ENCODE measurements at regions not wholly inside any gene's neighbourhood (a gene's known extent, or its start where the extent isn't known, plus 50 kb on each side); places are given as distances from the start of the nearest gene placed in this dataset.

GRCh38 chr4:30904588-30904987 lies 184.4 kb downstream of the PCDH7 start:
- no peak overlapping the region for H3K27ac ChIP-seq
- 75 to 84% (median 83%) methylated on average over 2 of the region's 2 CpGs for WGBS, 4 donors
- no peak for DNase-seq
- intact Hi-C loops (cut with DNase I), result no loop called here
- H3K9me3 ChIP-seq (replicated peaks in 1 of 3), result no peaks in the 10 kb centered on the region
- TF ChIP-seq POLR2A (IDR thresholded peaks at IDR 0.05) (no peak), CTCF (IDR thresholded peaks at IDR 0.05) (no peak)
- no peaks in the 10 kb centered on the region for H3K36me3 ChIP-seq (replicated peaks in 1 of 2)
- H3K4me3 ChIP-seq, result no peak overlapping the region
- H3K4me1 ChIP-seq (replicated peaks in 1 of 2), result no peaks in the 10 kb centered on the region
- H3K27me3 ChIP-seq, result no peaks in the 10 kb centered on the region

- H3K27me3 ChIP-seq, result no peaks in the 10 kb centered on the region
- H3K27ac ChIP-seq, result no peak overlapping the region
- no peak overlapping the region for H3K4me3 ChIP-seq
- WGBS, 4 donors, result 11 to 20% (median 15%) methylated on average over 1 of the region's 1 CpG
- H3K4me1 ChIP-seq (replicated peaks in 1 of 2), result no peaks in the 10 kb centered on the region
- DNase-seq, result no peak
- intact Hi-C loops (cut with DNase I), result no loop called here
- TF ChIP-seq POLR2A (IDR thresholded peaks at IDR 0.05) (no peak), CTCF (IDR thresholded peaks at IDR 0.05) (no peak)
- H3K9me3 ChIP-seq (replicated peaks in 1 of 3), result no peaks in the 10 kb centered on the region
- no peaks in the 10 kb centered on the region for H3K36me3 ChIP-seq (replicated peaks in 1 of 2)
Measured at GRCh38 chr4:30912098-30912714, 192.0 kb downstream of the PCDH7 start.

DNA sequence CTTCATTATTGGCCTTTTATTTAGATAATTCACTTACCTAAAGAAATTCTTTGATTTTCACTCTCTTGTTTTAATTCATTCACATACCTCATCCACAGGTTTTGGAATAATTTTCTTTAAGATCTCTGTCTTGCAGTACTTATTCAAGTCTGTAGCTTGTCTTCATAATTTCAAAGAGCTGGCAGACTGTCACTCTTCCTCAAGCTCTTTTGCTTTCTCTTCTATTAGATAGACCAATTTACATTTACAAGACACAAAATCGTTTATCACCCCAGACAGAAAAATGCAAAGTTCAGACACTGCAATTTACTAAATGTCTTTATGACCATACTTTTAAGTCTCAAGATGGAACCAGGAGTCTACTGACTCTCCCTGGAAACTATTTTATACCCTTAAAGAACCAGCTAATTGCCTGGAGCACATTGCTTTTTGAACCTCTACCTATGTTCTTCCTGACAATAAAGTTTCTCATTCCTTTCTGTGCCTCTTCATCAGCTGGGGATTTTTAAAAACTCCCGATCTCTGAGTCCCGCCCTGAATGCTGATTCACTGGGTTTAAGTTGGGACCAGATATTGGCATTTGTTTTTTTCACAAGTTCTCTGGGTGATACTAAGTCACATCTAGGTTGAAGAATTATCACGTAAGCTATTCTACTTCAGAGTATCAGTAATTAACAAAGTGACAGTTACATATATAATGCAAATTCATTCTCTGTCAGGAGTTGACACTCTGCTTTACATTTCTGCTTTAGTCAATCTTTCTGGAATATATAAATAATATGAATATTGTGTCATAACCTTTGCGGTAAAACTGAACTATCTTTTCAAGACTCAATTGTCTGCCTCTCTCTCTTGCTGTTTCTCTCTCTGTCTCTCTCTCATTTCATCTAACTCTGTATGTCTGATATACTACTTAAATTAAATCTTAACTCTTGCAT lies 196.4 kb downstream of the PCDH7 start:
- Histone ChIP-seq H3K27me3 (no peaks in the 10 kb centered on the region), H3K9me3 (replicated peaks in 1 of 3) (no peaks in the 10 kb centered on the region), H3K27ac (no peak overlapping the region), H3K36me3 (replicated peaks in 1 of 2) (no peaks in the 10 kb centered on the region), H3K4me3 (no peak overlapping the region), H3K4me1 (replicated peaks in 1 of 2) (no peaks in the 10 kb centered on the region)
- TF ChIP-seq CTCF (IDR thresholded peaks at IDR 0.05), result no peak
- no peak for TF ChIP-seq POLR2A (IDR thresholded peaks at IDR 0.05)
- intact Hi-C loops (cut with DNase I), result no loop called here
- no peak for DNase-seq
- 79 to 85% (median 81%) methylated on average over 5 of the region's 5 CpGs for WGBS, 4 donors

- no peak for TF ChIP-seq CTCF (IDR thresholded peaks at IDR 0.05)
- TF ChIP-seq POLR2A (IDR thresholded peaks at IDR 0.05), result no peak
- Histone ChIP-seq H3K27ac (no peak overlapping the region), H3K27me3 (no peaks in the 10 kb centered on the region), H3K4me1 (replicated peaks in 1 of 2) (no peaks in the 10 kb centered on the region), H3K36me3 (replicated peaks in 1 of 2) (no peaks in the 10 kb centered on the region), H3K9me3 (replicated peaks in 1 of 3) (no peaks in the 10 kb centered on the region), H3K4me3 (no peak overlapping the region)
- no peak for DNase-seq
- intact Hi-C loops (cut with DNase I), result no loop called here
Measured at GRCh38 chr4:30917946-30918345, 197.8 kb downstream of the PCDH7 start.

Data from adrenal gland (tissue), 9 donors.